GM20431 (cell line): ENCODE measurements at regions not wholly inside any gene's neighbourhood (a gene's known extent, or its start where the extent isn't known, plus 50 kb on each side); places are given as distances from the start of the nearest gene placed in this dataset.
"Not testable (repeated sequence)": the region's sequence is repeated elsewhere in the genome, so short reads cannot be mapped to it uniquely, and the experiment has no call there.

Experiments
- in situ Hi-C: fragments of 300-500 bp; cut with MseI, MboI; formaldehyde crosslinking; loops from one replicate; pipeline ENCODE4 v1.15.0; 2020; ENCODE audit warnings: low sequenced_read_pairs; ENCODE audit not compliant: unreplicated experiment

DNA sequence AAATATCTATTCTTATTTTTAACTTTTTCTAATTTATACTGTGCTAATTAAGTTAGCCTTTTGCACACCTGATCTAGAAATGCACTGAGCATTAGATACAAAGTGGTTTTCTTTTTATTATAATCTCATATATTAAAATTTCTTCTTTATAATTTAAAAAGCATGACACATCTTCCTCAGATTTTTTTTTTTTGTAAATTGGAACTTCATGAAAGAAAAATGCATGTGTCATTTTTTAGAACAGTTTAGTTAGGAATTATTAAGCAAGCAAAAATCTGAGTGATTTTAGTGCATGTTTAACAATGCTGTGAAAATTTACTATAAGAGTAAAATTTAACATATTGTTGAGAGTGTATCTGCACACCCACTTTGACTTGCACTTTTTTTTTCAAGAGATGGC, 367.9 kb downstream of the TFEC start:
- in situ Hi-C loops, result no loop called here

GRCh38 chr7:115662120-115662519, 368.4 kb downstream of the TFEC start:
- in situ Hi-C loops, result no loop called here

DNA sequence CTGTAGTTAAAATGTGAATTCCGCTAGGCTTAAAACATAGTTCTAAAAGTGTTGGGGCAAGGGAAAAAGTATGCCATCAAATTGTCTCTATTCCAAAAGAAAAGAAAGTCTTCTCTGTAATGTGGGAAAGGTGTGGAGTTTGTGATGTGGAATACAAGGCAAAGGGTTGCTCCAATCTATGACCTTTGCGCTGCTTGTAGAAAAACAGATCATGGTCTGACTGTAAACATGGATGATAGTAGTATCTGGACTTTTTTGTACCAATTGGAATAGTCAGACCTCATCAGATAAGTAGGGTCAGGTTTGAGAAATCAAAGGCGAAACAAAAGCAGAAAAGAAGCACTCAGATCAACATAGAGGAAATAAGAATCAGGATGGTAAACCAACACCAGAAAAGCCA, 372.3 kb downstream of the TFEC start:
- in situ Hi-C loops, result no loop called here

DNA sequence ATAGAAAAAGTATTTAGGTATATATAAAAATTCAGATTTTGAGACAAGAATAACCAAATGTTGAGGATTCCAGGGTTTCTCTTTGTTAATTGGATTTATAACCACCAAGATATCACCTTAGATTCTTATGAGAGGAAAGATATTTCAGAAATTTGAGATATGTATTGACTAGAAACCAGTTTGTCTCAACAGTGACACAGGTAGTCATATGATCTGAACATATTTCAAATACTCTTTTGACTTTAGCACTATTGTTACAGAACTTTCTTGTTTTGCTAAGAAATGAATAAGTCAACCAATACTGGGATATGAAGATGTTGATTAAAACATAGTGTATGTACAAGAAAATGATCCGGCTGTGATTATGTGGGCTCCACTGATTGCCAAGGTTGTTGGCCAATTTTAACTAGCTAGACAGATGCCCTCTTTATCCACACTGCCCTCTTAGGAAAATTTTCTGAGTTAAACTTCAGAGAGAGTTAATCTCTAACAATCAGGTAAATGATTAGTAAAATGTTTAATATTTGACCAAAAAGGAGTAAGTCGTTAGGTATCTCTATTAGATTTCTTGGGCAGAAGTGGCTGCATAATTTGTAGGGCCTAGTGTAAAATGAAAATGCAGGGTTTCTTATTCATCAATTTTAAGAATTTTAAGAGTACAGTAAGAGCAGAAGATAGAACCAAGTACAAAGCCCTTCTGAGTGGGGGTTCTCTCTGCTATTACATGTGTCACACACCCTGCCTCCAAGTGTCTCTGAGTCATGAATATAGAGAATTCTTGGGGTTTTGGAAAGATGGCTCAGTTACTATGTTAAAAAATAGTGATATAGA, 376.0 kb downstream of the TFEC start:
- in situ Hi-C loops, result no loop called here

GRCh38 chr7:115649429-115649828, 381.1 kb downstream of the TFEC start:
- in situ Hi-C loops, result no loop called here

- in situ Hi-C loops, result no loop called here
Measured at GRCh38 chr7:115647712-115648111, 382.9 kb downstream of the TFEC start.

GRCh38 chr7:115642194-115642593, 388.4 kb downstream of the TFEC start:
- in situ Hi-C loops, result no loop called here

DNA sequence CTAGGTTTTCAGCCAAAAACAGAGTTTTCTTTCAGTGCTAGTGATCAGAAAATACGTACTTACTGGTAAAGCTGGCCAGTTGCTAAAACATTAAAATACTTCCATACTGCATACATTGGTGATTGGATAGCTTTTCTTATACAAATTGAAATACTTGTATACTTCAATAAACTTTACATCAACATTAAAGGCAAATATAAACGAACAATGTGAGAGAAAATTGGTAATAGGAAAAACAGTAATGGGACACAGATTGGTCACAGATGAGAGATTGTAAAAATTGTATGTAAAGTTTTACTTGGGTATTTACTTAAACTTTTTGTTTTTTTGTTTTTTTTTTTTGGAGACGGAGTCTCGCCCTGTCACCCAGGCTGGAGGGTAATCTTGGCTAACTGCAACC, 391.7 kb downstream of the TFEC start:
- in situ Hi-C loops, result no loop called here

- in situ Hi-C loops, result no loop called here
Measured at GRCh38 chr7:115637128-115637527, 393.4 kb downstream of the TFEC start.

DNA sequence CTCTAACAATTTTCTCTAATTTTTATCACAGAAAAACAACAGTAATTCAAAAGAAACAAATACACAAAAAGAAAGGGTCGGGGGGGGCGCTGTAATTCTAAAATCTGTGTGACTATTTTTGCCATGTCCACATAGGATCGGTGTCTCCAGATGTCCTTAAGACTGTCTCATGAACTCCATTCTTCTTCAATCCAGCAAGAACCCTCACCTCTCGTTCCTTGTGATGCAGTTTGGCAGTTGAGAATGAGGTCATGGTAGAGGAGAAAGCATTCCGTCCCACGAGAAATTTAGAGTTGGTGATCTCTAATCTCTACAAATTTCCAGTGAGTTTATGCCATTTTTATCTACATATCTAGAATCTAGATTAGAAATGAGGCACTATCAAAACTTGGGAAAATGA, 394.7 kb downstream of the TFEC start:
- in situ Hi-C loops, result no loop called here

DNA sequence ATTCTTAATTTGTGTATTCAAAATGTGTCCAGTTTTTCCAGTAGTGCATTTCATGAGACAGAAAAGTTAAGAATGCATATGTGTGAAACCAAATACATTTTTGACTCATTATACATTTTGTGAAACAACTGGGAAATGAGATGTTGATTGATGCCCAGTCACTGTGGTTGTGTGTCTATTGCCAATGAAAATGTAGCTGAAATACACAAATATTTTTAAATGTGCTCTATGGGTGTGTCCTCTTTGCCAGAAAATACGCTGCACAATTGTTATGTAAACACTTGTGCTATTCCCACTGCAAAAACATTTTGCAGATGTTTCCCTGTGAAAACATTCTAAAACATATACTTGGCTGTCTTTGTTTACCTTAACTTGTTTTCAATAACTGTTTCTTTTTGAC, 395.2 kb downstream of the TFEC start:
- in situ Hi-C loops, result no loop called here

- in situ Hi-C loops, result no loop called here
Measured at GRCh38 chr7:115634633-115635032, 395.9 kb downstream of the TFEC start.

DNA sequence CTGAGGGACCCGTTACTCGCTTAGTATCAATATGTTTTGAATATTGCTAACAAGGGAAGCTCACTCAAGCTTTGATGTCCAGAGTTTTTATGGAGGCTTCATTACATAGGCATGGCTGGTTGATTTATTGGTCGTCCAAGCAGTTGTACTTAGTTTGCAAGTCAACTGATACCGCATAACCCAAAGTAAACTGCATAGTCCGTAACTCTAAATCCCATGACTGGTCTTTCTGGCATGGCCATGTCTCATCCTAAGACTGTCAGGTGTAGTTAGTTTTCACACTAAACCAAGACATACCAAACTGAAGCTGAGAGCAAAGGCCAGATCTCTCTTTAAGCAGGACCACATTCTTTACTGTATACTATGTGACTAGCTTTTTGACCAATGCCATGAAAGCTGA, 397.9 kb downstream of the TFEC start:
- in situ Hi-C loops, result no loop called here

DNA sequence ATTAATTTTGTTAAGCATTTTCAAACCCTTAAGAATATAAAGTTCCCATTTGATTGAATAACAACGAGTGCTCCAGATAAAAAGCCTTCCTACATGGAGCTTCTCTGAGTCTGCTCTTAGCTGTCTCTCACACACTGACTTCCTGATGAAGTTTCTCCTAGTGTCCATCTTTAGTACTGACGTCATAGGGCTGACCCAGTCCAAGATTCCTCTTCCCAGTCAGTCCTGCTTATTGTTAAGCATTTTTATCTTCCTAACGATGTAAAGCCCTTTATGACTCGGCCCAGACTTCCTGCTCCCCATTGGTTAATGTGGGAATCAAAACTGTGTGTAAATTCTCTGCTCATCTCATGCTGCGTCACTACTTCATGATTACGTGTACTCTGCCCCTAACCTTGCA, 398.8 kb downstream of the TFEC start:
- in situ Hi-C loops, result no loop called here

DNA sequence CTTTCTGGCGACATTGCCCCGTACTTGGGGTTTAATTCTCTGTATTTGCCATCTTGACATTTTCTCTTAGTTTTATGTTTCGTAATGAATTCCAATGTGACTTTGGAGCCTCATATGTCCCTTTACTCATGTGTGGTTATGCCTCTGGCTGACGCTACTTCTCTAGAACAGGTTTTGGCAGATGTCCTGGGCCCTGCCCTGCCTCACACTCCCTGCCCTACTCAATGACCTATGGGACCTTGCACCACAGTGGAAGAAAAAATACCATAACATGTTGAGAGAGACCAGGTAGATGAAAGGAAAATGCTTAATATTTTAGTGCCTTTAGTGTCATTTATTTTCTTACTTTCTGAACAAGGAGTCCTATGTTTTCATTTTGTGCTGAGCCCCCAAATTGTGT, 400.5 kb downstream of the TFEC start:
- in situ Hi-C loops, result no loop called here

DNA sequence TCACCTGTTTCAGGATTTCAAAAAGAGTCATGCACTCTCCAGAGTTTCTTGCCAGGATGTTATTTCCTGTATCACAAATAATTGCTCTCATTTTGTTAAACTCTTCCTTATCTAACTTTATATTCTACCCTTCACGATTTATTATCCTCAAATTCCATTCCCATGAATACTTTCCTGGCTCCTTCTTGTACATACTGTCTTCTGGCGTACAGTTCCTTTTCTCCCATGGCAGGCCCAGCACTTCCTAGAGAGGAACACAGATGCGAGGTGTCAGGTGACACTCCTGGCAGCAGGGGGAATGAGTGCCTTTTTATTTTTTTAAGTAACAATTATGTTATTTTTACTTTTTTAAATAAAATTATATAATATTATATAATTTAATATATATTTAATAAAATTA, 411.9 kb downstream of the TFEC start:
- in situ Hi-C loops, result no loop called here

GRCh38 chr7:115613836-115614235, 416.7 kb downstream of the TFEC start:
- in situ Hi-C loops, result no loop called here

DNA sequence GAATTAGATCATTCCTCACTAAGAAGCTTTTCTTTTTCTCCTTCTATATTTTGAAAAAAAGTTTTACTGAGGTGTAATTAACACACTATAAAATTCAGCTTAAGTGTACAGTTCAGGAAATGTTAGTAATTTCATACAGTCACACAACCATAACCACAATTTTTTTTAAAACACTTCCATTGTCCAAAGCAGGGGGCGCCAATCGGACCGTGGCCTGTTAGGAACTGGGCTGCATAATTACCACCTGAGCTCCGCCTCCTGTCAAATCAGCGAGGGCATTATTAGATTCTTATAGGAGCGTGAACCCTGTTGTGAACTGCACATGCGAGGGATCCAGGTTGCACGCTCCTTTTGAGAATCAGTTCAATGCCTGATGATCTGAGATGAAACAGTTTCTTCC, 427.1 kb downstream of the TFEC start:
- in situ Hi-C loops, result no loop called here

- in situ Hi-C loops, result no loop called here
Measured at GRCh38 chr7:115600207-115600606, 430.4 kb downstream of the TFEC start.

DNA sequence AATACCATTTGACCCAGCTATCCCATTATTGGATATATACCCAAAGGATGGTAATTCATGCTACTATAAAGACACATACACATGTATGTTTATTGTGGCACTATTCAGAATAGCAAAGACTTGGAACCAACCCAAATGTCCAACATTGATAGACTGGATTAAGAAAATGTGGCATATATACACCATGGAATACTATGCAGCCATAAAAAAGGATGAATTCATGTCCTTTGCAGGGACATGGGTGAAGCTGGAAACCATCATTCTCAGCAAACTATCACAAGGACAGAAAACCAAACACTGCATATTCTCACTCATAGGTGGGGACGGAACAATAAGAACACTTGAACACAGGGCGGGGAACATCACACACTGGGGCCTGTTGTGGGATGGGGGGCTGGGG, 431.4 kb downstream of the TFEC start:
- in situ Hi-C loops, result not testable (repeated sequence)

- in situ Hi-C loops, result not testable (repeated sequence)
Measured at GRCh38 chr7:115597220-115597619, 433.3 kb downstream of the TFEC start.

DNA sequence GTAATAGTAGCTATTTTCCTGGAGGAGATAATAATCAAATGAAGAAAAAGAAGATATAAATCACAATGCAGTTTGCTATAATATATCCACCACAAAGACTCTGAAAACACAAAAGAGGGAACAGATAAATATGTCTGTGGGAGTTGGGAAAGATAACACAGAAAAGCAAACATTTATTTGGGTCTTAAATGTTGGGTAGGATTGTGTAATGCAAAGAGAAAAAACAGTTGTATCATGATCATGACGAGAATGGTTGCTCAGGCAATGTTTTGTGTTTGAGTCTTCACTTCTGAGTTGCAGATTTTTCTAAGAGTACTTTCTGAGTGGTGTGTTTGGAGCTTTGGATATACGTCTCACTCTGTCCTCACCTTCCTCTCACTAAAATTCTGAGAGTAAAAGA, 437.5 kb downstream of the TFEC start:
- in situ Hi-C loops, result no loop called here
